Fibroblast of skin of right quadriceps (primary cell): ENCODE measurements at regions not wholly inside any gene's neighbourhood (a gene's known extent, or its start where the extent isn't known, plus 50 kb on each side); places are given as distances from the start of the nearest gene placed in this dataset.

Experiments used
- DNase-seq: peaks from one replicate; pipeline ENCODE4 v3.0.0-alpha.2; 2013

DNA sequence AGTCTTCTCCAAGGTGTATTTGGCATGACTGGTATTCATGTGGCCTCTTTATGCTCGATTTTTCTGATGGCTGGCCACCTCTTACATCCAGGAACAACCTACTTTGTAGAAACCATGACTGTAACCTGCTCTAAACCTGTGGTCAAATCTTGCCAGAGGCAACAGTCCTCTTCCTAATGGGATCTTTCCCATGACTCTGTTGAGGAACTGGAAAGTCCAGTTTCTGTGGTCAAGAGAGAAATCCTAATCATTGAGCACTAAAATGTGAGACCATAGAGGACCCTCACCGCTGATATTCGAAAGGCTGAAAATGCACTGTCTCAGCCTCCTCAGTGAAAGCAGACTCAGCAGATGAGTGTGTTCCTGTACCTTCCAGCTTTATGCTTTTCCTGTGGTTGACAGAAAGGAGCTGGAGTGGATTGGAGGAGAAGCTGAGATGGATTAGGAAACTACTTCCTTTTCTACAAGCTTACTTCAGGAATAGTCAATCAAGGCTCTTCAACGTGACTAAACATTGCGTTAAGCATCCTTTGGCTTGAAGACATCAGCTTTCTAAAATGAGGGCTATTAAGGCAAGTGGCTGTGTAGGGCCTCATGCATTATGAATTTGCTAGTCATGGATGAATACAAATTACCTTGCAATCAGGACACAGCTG is 69.7 kb upstream of the DAPK1 start:
- DNase-seq = no peak

DNA sequence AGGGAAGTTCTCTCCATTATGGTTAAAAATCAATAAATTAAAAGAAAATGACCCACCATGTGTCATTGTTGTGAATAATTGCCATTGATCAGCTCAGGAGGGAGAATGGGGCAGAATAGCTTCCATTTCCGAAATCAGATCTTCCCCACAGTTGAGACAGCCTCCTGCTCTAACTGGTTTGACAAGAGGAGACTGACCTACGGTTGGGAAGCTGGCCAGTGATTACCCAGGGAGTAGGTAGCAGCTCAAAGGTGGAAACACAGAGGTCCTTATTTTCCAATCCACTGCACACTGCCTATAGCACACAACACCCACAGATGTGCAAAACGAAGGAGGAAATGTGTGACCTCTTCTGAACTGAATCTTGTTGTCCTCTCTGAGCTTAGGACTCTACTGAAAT is 69.0 kb upstream of the DAPK1 start:
- DNase-seq = no peak

DNA sequence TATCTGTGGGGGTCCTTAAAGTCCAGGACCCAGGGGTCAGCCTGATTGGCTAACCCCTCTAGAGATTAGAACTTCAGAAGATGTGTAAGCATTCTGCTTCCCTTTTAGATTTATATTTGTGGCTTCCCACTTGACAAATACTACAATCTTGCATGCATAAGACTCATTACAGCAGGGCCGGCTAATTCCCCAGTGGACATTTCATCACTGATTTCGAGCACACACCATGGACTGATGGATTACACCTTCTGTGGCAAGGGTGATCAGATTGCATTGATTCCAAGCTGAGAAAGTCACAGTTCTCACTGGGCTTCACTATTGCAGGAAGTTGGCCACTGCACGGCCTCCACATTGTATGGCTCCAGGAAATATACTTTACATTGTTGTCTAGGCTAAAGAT is 65.8 kb upstream of the DAPK1 start:
- peak; percentile 25 for DNase-seq

DNA sequence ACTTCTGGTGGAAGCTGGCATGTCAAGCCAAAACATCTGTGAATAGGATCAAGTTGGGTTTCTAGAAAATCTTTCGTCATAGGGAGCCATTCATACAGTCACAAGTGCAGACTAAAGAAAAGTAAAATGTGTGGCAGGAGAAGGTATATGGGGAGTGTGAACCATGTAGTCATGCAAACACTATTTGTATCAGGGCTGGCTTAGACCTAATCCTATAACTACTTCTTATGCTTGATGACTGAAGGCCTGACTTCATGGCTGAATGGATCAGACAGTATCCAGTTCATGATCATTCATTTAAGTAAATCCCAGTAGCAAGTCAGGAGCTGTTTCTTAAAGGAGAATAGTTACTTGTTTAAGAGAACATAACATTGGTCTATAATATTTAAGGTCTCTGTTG is 63.8 kb upstream of the DAPK1 start:
- DNase-seq = no peak

DNA sequence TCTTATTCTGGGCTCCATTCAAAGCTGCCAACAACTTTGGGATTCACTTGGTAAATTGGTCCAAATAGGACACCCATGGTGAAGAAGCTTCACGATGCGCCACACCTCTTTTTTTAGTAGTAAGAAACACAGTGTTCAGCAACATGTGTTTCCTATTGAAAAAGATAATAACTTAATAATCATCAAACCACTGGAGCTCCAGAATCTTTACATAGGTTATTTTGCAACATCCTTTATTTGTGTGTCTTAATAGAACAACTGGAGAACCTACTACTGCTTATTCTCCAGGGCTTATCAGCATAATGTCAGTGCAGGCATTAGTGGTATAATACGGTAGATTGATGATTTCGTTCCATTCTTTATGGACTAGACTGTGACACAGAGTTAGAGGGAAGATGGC is 63.3 kb upstream of the DAPK1 start:
- no peak for DNase-seq

DNA sequence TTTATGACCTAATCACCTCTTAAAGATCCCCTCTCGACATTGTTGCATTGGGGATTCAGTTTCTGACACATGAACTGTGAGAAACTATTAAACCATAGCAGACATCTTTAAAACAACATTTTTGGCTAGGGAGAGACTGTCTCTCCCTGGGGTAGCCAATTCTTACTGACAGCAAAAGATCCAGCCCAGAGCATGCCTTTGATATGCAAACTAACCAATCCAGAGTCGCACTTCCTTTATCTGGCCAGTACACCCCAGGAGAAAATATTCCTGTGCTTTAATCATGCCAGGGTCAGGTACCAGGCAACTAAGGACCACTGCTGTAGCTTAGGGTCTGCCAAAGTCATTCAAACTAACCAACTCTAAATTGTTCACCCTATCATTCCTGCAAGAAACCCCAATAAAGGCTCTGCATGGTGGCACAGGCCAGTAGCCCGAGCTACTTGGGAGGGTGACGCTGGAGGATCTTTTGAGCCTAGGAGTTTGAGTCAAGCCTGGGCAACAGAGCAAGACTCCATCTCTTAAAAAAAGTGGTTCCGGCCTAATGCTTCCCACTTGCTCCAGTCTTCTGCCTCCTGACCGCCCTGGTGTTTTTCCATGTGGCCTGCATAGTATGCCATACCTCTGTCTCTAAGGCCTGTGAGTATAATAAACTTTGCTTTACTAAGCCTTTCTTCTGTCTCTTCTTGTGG is 62.3 kb upstream of the DAPK1 start:
- DNase-seq = no peak

DNA sequence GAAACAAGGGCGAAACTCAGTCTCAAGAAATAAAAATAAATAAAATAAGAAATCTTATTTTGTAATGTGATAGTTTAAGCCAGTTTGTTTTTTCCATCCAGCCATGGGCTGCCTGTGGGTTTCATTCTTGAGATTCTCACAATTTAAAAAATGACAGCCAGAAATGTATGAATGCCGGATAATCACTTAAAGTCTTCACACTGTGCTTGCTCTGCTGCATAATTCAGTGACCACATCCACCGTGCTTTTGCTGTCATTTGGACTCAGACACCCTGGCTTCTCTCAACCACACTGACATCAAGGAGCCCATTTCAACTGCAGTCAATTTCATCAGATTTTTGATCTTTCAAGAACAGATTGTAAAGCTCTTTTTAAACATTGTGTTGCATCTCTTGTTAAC is 61.0 kb upstream of the DAPK1 start:
- peak; percentile 37 for DNase-seq

DNA sequence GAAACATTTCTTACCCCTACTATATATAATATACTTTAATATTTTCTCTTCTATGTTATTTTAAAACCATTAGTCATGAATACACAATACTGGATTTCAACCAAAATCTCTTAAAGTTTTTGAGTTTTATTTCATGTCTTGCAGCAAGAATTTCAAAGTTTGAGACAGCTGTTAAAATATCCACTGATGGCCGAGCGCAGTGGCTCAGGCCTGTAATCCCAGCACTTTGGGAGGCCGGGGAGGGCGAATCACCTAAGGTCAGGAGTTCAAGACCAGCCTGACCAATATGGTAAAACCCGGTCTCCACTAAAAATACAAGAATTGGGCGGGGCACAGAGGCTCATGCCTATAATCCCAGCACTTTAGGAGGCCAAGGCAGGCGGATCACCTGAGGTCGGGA is 59.7 kb upstream of the DAPK1 start:
- DNase-seq = no peak

DNA sequence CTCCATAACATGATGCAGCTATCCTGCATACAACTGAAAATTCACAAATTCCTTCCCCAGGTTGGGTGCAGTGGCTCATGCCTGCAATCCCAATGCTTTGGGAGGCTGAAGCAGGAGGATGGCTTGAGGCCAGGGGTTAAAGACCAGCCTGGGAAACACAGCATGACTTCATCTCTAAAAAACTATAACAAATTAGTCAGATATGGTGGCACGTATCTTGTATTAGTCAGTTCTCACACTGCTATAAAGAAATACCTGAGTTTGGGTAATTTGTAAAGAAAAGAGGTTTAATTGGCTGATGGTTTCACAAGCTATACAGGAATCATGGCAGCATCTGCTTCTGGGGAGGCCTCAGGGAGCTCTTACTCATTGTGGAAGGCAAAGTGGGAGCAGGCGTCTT is 56.4 kb upstream of the DAPK1 start:
- peak; percentile 7 for DNase-seq

DNA sequence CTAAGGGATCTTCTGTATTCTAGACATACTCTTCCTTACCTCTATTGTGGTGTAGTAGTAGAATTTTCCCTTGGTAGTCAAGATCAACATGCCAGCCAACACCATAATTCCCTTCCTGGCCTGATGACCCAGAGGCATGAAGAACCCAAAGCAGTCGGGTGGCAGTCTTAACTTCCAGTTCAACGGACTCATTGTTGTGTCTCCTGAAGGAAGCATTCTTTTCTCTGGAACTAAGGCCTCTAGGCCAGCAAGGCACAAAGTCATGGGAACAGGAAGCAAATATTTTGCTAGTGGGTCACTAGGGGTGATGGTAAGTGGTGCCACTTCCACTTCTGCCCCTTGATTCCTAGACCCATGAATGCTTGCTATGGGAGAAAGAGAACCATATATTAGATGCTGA is 55.2 kb upstream of the DAPK1 start:
- DNase-seq = no peak

DNA sequence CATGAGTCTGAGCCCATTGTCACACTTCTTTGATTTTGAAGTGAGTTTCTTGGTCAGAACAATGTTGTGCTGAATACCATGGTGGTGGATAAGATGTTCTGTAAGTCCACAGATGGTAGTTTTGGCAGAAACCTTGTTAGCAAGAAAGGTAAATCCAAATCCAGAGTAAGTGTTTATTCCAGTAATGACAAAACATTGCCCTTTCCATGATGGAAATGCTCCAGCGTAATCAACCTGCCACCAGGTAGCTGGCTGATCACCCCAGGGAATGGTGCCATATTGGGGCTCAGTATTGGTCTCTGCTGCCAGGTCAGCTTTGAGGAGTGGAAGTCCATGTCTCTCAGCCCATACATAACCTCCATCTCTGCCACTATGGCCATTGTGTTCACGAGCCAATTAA is 54.7 kb upstream of the DAPK1 start:
- DNase-seq = no peak

DNA sequence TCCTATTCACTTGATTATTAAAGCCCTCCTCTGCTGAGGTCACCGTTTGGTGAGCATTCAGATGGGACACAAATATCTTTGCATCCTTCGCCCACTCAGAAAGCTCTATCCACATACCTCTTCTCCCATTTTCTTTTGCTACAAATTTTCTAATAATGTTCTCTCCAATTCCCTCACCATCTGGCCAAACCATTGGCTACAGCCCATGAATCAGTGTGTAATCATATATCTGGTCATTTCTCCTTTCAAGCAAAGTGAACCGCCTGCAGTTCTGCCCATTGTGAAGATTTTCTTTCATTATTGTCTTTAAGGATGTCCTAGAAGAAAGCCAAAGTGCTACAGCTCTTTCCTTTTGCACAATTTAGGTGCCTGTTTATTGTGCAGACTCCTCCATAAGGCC is 54.2 kb upstream of the DAPK1 start:
- no peak for DNase-seq

DNA sequence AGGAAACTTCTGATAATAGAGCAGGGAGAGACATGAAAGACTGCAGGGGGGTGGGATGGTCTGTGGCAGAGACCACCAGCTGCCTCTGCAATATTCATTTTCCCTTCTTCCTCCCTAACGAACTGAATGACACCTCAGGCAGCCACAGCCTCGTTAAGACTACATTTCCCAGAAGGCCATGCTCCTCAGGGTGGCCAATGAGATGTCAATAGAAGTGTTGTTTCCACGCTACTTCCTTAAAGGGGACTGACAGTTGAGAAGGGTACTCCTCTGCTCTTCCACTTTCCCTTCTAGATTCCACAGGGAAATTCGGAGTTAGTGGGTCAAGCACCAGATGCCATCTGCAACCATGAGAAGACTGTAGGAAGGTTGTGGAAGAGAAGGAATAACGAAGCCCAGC is 52.0 kb upstream of the DAPK1 start:
- peak; percentile 10 for DNase-seq

DNA sequence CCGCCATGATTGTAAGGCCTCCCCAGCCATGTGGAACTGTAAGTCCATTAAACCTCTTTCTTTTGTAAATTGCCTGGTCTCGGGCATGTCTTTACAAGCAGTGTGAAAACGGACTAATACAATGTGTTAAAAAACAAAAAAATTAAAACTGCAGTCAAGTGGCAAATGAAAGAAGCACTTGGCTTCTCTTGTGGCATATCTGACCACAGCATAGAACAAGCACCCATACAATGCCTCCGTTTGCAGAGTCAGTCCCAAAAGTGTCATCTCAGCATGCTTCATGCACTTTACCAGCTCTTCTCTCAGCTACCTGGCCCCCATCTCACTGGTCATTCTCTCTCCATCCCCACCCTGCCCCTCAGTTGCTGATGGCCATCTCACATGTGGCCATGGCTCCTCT is 51.1 kb upstream of the DAPK1 start:
- no peak for DNase-seq

DNA sequence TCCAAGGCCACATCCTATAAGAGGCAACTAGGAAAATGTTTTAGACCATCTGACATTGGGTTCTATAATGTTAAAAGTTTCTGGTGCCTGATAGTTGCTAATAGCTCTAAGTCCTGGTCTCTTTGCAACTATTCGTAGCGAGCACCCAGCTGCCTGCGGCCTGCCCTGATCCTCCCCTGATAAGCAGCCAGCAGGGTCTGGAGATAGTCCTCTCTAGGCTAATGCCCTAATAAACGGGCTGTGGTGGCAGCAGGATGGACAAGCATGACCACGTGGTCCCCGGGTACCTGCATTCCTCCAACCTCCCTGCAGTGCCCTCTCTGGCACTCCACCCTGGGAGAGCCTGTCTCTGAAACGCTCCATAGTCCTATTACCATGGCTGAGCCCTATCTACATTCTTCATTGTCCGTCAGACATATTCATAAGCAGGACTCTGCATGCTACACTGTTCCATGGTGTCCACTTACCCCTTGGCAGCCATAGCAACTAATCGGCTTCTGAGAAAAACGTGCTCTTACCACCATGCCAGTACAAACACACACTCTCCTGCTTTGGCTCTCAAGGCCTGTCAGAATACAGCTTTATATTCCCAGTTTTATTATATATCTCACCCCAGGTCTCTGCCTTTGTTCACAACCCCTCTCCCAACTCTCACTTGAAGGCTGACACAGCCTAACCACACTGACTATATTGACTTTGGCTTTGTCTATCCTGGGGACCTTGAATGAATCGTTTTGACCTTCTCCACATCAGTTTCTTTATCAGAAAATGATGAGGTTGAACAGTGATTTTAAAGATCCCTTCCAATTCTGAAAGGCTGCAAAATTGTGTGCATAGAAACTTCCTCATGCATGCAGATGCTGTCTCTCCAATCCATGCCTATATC is 49.9 kb upstream of the DAPK1 start:
- DNase-seq = no peak
